ENCODE measurements at regions not wholly inside any gene's neighbourhood (a gene's known extent, or its start where the extent isn't known, plus 50 kb on each side); places are given as distances from the start of the nearest gene placed in this dataset.
"Not testable (repeated sequence)": the region's sequence is repeated elsewhere in the genome, so short reads cannot be mapped to it uniquely, and the experiment has no call there.

DNA sequence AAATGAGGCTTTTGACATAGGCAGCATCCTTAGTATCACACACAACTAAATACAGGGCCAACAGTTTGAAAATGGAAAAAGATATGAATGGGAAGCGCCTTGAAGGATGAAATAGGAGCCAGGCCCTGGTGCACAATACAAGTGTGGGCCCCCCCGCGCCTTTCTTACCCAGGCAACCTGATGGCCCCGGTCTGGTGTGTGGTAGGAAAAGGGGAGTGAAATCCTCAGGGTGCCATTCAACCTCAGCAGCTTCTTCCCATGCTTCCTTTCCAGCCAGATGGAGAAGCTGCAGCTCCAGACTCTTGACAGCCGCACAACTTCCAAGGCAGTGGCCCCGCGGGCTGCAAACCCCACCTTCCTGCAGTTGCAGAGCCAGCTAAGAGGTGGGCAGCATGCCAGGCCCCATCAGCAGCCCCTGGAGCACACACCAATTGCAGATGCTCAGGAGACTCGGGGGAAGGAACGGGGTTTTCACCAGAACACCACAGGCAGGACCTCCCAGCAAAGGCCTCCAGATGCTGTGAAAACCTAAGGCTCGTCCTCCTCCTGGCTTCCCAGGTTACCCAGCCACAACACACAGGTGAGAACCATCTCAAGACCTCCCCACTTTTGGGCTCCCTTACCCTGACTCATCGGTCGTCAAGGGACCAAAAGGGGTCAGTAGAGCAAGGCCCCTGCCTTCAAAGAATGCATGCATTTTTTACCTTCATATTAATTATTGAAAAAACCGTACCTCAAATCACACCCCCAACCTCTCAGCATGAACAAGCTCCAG lies 101.6 kb downstream of the CPN2 start:
- DNase-seq (ENCODE audit: low read depth in 2 of 2) = no peak

DNA sequence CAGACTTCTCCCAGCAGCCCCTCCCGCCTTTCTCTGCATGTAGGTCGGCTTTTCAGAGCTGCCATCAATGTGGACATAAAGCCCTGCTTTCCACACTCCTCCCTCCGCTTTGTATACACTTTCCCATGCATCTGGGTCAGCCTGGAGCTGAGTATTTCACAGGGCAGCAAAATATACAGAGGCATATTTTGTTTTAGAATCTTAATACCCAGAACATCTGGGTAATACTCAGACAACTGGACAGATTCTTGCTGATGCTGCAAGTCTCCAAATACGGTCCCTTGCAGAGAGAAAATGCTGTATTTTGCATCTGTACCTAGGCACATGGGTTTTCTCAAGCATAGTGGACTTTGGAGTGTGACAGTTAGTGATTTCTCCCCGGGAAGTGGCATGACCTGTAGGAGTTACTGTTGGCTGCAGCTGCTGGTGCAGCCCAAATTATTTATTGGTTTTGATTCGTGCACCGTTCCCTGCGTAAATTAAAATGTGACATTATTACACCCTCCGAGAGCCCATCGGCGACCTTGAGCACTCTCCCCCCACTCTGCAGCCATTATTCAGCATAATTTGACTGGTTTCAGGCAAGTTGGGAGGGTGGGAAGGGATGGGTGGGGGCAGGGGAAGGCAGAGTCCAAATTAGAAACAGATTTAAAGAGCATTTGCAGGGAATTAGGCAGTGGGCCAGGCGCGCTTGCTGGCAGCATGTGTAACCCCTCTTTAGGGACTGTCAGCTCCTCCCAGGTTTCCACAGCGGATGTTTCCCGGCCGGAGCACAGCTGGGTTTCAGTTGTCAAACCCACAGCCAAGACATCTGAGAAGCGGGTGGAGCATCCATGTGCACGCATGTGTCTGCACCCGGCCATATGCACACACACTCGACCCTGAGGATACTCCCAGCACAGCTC lies 100.8 kb downstream of the CPN2 start:
- DNase-seq (ENCODE audit: low read depth in 2 of 2) = no peak

DNA sequence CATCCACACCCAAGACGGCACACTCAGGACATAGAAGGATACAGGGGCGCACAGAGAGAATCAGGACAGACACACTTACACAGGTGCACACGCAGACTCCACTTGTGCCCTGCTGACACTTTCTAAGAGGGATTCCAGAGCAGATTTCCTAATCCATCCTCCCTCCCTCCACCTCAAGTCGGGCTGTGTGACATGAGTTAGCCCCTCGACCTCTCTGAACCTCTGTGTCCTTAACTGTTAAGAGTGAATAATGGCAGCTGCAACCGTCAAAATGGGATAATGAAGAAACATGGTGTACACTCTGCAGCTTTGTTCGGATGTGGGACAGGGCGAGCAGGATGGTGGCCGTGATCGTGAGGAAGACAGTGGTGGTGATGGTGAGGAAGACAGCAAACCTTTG lies 100.1 kb downstream of the CPN2 start:
- no peak for DNase-seq (ENCODE audit: low read depth in 2 of 2)

DNA sequence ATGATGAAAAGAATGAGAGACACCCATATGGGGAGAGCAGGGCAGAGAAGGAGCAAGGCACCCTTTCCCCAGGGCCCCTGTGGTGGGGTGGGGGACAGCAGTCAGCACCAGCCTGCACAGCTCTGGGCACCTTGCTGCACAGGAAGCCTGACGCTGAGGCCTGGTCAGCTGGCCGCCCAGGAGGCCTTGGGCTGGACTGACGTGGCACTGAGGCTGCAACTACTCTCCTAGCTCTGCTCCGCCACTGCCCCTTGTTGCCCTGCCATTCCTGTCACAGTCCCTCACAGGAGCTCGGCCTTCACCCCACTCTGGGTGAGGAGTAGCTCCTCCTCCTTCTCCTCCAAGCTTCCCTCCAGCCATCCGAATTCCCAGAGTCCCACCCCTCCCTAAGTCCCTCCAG lies 99.7 kb downstream of the CPN2 start:
- DNase-seq (ENCODE audit: low read depth in 2 of 2) = no peak

DNA sequence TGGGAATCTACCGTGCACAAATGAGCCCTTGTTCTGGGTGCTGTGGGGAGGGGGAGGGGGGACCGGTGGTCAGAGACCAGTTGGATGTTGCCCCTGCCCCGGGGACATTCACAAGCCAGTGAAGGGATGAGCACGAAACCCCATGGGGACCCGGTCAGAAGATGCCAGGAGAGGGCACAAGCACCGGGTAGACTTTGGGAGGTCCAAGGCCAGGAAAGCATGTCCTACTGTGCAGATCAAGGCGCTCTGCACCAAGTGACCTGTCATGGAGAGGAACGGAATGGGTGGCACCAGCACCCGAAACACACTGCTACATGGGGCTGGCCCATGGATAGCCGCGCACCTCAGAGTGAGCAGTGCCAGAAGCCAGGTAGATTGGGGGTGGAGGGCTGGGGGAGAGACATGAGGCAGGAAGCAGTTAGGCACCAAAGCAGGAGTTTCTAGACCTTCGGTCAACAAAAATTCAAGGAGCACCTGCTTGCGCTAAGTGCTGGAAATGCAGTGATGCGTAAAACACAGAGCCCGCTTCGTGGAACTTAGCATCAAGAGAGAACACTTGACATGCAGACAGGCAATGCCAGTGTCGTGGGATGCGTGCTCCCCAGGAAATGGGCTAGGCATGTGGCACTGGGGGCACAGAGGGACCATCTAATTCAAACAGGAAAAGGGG lies 99.1 kb downstream of the CPN2 start:
- no peak for DNase-seq (ENCODE audit: low read depth in 2 of 2)

DNA sequence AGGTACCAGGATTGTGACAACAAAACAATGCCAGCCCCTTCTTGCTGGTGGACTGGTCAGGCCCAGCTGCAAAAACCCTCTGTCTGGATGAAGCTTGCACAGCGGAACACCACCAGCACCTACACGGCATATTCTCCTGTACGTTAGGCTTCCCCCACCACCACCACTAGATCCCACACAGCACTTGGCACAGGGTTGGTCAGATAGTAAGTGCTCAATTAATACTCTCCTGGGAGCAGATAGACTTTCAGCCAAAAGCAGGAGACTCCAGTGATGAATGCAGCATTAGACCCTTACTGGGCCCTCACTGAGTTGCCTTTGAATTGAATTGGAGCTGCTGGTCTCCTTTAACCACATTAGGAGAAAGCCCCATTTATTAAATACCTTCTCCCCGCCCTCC lies 97.9 kb downstream of the CPN2 start:
- no peak for DNase-seq (ENCODE audit: low read depth in 2 of 2)

DNA sequence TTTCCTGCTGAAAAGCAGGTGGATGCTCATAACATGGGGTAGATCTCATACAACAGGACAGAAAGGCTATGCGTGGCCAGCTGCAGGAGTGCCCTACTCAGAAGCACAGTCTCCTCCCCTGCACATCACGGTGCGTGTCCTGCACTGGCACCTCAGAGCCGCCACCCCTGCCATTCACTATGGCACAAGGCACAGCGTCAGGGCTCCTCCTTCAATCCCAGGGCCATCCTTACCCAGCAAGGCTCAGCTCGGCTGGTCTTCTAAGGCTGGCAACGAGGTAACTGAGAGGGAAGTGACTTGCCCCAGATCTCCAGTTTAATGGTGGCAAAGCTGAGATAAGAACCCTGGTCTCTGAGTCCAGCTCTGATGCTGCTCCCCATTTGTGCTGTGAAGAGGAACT lies 97.1 kb downstream of the CPN2 start:
- no peak for DNase-seq (ENCODE audit: low read depth in 2 of 2)

DNA sequence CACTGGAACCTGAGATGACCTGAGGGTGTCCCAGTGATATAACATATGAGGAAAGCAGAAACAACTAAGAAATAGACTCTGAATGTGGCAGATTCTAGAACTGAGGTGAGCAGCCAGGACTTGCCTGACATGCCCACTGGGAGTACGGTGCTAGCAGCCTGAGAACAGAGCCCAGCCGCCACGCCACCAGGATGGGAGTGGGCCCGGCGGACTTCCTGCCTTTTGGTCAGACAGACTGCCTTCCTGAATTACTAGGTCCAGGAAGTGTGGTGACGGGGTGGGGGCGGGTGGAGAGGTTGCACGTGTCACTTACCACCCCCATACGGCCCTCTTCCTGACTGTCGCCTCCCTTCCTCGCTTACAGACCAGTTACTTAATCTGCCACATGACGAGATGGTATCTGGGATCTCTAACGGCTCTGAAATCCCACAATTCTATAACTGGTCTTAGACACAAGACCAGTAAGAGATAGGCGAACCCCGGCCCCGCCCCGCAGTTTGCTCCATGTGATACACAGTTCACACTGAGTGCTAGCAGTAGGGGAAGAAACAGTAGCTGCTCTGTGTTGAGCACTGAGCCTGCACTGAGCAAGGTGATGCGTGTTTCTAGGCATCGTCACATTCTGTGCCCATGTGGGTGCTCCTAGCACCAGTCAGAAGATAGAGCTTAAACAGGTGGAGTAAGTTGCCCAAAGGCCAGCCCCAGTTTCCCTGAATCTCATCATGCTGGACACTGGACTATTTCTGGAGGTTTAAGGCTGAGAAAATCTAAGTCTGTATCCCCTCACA lies 95.7 kb downstream of the CPN2 start:
- peak; percentile 14 to 38 for DNase-seq (ENCODE audit: low read depth in 2 of 2)

DNA sequence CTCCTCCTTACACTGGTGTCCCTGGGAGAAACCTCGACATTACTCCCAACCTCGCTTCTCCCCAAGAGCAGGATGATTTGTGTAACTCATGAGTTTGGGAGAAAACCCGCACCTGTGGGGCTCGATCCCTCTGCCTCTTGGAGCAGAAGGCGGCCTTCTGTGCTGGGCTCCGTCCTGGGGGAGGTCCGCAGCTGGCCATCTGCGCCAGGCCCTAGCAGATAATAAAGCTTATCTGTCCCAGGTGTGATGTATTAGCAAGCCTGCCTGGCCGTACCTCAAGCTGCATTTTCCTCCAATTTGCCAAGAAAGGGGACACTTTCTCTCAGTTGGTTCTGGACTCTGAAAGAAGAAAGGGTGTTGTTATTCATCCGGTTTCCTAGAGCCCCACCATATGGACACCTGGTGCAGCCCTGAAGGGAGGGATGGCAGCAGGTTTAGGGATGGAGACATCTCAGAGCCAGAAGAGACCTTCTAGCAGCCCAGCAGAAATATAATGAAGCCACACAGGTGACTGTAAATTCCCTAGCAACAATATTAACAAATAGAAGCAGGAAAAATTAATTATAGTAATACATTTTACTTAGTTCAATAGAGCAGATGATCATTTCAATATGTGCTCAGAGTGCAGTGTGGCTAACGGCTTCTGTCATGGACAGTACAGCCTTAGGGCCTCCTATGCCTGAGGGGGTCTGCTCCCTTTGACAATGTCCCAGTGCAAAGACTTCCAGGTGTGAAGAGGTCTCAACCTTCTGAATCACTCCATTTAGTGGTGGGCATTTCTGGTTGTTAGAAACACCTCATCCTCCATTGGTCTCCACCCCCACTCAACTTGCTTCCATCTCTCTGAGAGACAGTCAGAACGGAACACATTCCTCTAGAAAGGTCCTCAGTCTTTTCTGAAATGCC lies 94.8 kb downstream of the CPN2 start:
- DNase-seq (ENCODE audit: low read depth in 2 of 2) = no peak

DNA sequence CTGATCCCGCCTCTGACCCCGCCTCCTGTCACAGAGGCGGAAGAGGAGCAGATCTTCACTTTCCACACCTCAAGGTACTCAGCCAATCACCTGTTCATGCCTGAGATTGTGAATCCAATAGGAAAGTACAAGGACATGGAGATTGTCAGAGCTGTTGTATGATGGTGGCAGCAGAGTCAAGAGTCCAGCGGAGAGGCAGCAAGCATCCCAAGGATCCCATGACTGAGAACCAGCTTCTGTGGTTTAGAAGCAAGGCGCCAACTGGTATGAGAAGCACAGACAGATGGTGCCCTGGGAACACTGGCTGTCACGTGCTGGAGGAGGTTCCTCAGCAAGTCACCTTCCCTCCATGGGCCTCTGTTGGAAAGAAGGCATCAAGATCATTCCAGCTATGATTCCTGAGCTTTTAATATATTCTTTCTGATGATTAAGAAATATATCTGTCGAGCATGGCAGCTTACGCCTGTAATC lies 93.9 kb downstream of the CPN2 start:
- no peak for DNase-seq (ENCODE audit: low read depth in 2 of 2)

DNA sequence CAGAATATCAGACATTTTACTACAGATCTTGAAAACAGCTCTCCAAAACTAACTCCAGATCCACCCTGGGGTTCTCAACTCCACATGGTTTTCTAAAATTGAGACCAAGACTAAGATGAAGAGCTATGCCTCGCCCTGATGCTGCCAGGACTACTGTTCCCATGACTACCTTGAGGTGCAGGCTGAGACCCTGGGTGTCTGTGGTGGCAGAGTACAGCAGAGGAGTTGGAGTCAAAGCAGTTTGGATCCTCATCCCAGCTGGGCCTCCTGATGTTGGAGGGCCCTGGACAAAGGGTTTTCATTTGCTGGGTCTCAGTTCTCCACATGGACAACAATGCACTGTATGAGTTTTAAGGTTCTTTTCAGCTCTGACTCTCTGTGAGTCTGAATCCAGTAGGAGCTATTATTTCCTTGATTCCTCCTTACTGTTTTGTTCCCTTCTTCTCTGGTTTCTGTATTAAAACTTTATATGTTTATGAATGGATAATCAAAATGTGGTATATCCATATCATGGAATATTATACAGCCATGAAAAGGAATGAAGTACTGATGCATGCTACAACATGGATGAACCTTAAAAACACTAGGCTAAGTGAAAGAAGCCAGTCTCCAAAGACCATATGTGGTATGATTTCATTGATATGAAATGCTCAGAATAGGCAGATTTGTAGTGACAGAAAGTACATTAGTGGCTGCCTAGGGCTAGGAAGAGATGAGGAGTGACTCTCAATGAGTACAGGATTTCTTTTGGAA lies 93.0 kb downstream of the CPN2 start:
- no peak for DNase-seq (ENCODE audit: low read depth in 2 of 2)

DNA sequence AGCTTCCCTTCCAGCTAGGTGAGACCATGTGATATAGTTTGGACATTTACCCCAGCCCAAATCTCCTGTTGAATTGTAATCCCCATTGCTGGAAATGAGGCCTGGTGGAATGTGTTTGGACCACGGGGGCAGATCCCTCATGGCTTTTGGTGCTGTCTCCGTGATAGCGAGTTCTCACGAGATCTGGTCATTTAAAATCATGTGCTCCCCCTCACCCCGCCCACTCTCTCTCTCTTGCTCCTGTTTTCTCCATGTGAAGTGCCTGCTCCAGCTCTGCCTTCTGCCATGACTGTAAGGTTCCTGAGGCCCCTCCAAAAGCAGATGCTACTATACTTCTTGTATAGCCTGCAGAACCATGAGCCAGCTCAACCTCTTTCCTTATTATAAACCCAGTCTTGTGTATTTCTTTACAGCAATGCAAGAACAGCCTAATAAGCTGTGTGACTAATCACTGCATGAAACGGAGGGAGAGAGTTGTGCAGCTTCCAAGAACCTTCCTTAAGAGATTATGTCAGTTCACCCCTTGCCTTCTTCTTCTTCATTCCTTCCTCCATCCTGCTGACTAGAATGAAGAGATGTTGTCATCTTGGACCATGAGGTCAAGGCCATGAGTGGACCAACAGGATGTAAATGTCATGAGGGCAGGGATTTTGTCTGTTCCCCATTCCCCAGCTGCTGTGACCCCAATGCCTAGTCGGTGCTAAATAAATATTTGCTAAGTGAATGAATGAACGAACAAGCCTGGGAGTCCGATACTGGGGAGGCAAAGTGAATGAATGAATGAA lies 91.0 kb downstream of the CPN2 start:
- no peak for DNase-seq (ENCODE audit: low read depth in 2 of 2)

DNA sequence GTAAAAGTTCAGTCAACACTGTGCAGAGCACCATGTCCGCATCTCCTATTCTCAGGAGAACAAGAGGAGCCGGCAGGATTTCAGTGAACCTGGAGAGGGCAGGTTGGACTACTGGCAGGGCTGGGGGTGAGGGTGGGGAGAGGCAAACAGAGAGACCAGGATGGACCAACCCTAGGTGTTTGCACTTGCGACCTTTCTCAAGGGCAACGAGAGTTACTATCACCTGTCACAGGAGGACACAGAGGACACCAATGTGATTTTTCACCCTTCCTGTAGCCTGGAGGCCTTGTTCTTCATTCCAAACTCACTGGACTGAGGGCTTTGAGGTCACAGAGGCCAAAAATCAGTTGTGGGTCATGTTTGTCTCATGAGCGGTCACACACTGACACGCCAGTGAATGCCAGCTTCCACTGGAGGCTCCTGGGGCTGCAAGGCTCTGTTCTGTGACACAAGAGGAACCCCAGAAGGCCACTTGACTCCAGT lies 89.5 kb downstream of the CPN2 start:
- DNase-seq (ENCODE audit: low read depth in 2 of 2) = no peak

DNA sequence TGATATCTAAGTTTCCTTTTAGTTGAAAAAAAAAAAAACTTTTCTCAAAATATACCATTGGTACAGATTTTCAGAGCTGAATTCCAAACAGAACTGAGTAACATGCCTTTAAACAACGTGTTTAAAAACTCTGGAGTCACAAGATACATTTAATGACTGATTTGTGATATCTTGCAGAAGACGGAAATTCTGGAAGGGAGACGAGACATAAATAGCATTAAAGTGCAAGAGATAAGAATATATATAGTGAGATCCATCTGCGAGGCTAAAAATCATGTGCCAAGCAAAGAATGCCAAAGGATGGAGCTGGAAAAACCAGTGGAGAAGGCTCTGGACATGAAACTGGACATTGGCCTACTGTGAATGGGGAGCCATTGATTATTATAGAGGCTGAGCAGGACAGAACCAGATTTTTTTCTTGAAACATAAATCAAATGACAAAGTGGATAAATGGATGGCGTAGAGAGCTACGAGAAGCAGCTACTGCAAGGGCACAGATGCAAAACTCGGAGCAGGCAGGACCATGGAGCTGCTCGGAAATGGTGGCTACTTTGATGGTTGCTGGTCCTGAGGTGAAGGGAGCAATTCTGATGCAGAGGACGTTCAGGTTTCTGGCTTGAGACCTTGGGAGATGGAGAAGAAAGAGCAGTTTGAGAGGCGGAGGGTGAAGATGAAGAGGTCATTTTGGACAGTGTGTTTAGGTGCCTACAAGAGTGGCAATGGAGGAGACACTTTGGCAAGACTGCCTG lies 88.8 kb downstream of the CPN2 start:
- no peak for DNase-seq (ENCODE audit: low read depth in 2 of 2)

DNA sequence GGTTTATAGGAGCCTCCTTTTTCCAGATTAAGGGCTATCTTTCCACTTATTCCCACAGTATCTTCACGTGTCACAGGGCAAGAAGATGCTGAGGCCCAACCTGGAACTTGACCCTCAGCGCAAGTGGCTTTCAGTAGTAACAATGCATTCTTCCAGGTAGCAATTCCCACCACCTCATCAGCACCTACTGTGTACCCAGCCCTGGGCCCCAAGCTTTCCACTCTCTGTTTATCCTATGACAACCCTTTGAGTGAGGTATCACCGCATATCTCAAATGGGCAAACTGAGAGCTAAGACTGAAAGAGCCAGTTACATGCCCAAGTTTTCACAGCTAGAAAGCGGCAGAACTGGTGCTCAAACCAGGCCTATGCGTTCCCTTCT lies 88.2 kb downstream of the CPN2 start:
- DNase-seq (ENCODE audit: low read depth in 2 of 2) = no peak

DNA sequence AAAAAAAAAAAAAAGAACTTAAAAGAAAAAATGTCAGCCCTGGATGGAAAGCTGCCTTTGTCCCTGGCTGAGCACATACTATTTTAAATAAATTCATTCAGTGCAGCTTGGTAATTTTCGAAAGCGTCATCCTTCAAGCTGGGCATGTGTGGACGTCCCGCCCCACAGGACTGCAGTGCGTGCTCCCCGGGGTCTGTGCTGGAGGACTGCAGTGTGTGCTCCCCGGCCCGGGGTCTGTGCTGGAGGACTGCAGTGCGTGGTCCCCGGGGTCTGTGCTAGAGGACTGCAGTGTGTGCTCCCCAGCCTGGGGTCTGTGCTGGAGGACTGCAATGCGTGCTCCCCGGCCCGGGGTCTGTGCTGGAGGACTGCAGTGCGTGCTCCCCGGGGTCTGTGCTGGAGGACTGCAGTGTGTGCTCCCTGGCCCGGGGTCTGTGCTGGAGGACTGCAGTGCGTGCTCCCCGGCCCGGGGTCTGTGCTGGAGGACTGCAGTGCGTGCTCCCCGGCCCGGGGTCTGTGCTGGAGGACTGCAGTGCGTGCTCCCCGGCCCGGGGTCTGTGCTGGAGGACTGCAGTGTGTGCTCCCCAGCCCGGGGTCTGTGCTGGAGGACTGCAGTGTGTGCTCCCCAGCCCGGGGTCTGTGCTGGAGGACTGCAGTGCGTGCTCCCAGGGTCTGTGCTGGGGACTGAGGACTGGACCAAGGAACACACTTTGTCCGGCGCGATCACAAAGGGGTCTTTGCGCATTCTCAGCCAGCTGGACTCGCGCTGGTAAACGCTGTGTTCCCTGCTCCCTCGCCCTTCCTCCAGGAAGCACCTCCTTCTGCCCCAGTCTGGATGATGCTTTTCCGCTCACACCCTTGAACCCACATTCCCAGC lies 86.3 kb downstream of the CPN2 start:
- DNase-seq (ENCODE audit: low read depth in 2 of 2) = not testable (repeated sequence)

DNA sequence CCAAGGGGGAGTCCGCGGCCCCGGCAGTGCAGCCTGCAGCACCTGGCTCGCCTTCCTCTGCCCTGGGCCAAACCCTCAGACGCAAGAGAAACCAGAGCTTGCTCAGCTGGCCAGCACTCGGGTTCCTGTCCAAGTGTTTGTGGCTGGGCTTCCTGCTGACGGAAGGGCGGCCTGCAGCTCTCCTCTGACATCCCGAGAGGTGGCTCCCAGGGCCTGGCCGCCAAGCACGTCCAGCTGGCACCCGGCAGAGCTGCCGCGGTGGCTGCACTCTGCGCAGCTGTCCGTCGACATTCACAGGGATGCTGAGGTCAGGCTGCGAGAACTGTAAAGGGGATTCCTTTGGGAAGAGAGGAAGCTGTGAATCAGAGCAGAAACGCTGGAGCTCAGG lies 85.6 kb downstream of the CPN2 start:
- no peak for DNase-seq (ENCODE audit: low read depth in 2 of 2)

All from stimulated activated CD4-positive, alpha-beta T cell treated with anti-CD3 and anti-CD28 coated beads, Interleukin-12 subunit alpha, Interleukin-12 subunit beta, amount 100 ng/mL, for 24 hours (primary cell).